Lower leg skin (tissue), 3 donors: ENCODE measurements at regions not wholly inside any gene's neighbourhood (a gene's known extent, or its start where the extent isn't known, plus 50 kb on each side); places are given as distances from the start of the nearest gene placed in this dataset.

Source experiments
- POLR2A ChIP-seq, 2 donors: fragments of 450-650 bp; IDR thresholded peaks; one replicate each; pipeline ENCODE4 v1.6.1; 2016 to 2017; ENCODE audit warnings: antibody characterized with exemption in 2 of 2, mild to moderate bottlenecking in 1 of 2, moderate library complexity in 1 of 2
- TF ChIP-seq, protein P1 (sequence below), 3 donors: fragments of 450-650 bp; IDR thresholded peaks; one replicate each; pipeline ENCODE4 v1.5.1; 2016; ENCODE audit warnings: antibody characterized with exemption in 3 of 3, mild to moderate bottlenecking in 3 of 3, moderate library complexity in 2 of 3

DNA sequence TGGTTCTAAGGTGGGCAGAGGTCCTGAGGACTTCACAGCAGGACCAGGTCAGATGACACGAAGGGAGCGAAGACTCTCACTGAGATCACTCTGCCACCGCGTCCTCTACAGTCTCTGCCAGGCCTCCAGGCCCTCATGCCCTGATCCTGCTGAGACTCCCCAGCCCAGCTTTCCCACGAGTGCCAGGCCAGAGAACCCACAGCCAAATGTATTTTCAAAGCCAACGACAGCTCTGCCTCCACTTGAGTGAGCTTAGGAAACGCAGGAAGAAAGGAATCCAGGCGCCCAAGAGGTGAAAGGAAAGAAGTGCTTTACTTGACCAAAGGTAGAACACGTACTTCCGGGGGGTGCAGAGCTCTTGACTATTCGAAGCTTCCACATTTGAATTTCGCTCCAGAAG, 275.0 kb downstream of the XXYLT1 start:
- TF ChIP-seq, protein P1, sequence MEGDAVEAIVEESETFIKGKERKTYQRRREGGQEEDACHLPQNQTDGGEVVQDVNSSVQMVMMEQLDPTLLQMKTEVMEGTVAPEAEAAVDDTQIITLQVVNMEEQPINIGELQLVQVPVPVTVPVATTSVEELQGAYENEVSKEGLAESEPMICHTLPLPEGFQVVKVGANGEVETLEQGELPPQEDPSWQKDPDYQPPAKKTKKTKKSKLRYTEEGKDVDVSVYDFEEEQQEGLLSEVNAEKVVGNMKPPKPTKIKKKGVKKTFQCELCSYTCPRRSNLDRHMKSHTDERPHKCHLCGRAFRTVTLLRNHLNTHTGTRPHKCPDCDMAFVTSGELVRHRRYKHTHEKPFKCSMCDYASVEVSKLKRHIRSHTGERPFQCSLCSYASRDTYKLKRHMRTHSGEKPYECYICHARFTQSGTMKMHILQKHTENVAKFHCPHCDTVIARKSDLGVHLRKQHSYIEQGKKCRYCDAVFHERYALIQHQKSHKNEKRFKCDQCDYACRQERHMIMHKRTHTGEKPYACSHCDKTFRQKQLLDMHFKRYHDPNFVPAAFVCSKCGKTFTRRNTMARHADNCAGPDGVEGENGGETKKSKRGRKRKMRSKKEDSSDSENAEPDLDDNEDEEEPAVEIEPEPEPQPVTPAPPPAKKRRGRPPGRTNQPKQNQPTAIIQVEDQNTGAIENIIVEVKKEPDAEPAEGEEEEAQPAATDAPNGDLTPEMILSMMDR (IDR thresholded peaks at IDR 0.05): no peak
- TF ChIP-seq POLR2A (IDR thresholded peaks at IDR 0.05): no peak
